GM12878 (cell line): ENCODE measurements at regions not wholly inside any gene's neighbourhood (a gene's known extent, or its start where the extent isn't known, plus 50 kb on each side); places are given as distances from the start of the nearest gene placed in this dataset.

Source experiments
- CBFB ChIP-seq: IDR thresholded peaks from 2 replicates; pipeline ENCODE4 v1.6.1; 2016; ENCODE audit warnings: antibody characterized with exemption, low read depth
- EP300 ChIP-seq, 2 experiments: fragments of 150-350 bp in 1 of 2; IDR thresholded peaks; 2 replicates each; pipeline ENCODE4 v1.6.1; 2011 to 2012; ENCODE audit warnings: low read depth in 2 of 2, low read length in 2 of 2, borderline replicate concordance in 1 of 2, improper control_type of control experiment in 1 of 2, inconsistent platforms in 1 of 2; ENCODE audit not compliant: control insufficient read depth in 1 of 2
- POLR2AphosphoS5 ChIP-seq: IDR thresholded peaks from 2 replicates; pipeline ENCODE4 v1.6.1; 2011; ENCODE audit warnings: mild to moderate bottlenecking, low read length, inconsistent platforms
- TAF1 ChIP-seq: IDR thresholded peaks from 2 replicates; pipeline ENCODE4 v1.6.1; 2011; ENCODE audit warnings: mild to moderate bottlenecking, low read depth, low read length, borderline replicate concordance
- TCF12 ChIP-seq: IDR thresholded peaks from 2 replicates; pipeline ENCODE4 v1.6.1; 2011; ENCODE audit warnings: low read depth, mild to moderate bottlenecking, low read length
- TF ChIP-seq, protein P1 (sequence below), 3 experiments: IDR thresholded peaks in 2 of 3; conservative IDR thresholded peaks in 1 of 3; 2 replicates each; pipeline ENCODE4 v1.5.1; 2011; ENCODE audit warnings: low read depth in 3 of 3, low read length in 3 of 3, mild to moderate bottlenecking in 3 of 3, control low read depth in 2 of 3, moderate library complexity in 2 of 3, inconsistent platforms in 1 of 3, mixed read lengths in 1 of 3; ENCODE audit not compliant: control insufficient read depth in 2 of 3, insufficient read depth in 1 of 3; ENCODE audit errors: extremely low read depth in 1 of 3
- TF ChIP-seq, protein P2 (sequence below): fragments of 450-650 bp; IDR thresholded peaks from 2 replicates; pipeline ENCODE4 v1.6.1; 2017; ENCODE audit warnings: mild to moderate bottlenecking, low read depth, inconsistent platforms; ENCODE audit not compliant: poor library complexity, severe bottlenecking
- TF ChIP-seq, protein P3 (sequence below): IDR thresholded peaks from 2 replicates; pipeline ENCODE4 v1.6.1; 2012; ENCODE audit warnings: low read length, inconsistent platforms
- TF ChIP-seq, protein P4 (sequence below): fragments of 450-650 bp; formaldehyde crosslinking; IDR thresholded peaks from 2 replicates; pipeline ENCODE4 v1.5.0; 2022; ENCODE audit warnings: mild to moderate bottlenecking, missing genetic modification characterization

DNA sequence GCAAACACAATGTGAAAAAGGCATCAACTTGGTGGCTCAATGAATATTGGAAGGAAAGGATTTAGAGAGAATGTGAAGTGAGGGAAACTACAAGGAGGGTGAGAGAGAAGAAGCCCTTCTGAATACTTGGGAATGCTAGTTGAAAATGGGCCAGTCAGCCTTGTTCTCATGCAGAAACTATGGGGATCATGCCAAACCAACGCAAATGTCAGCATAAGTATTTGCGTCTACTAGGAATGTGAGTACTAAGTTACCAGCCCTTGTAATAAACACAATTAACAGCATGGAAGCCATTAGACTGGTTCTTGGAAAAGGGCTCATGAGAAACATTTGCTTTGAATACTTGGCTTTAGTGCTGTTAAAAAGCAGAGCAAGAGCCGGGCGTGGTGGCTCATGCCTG, 54.9 kb upstream of the AIG1 start:
- TF ChIP-seq, protein P1, sequence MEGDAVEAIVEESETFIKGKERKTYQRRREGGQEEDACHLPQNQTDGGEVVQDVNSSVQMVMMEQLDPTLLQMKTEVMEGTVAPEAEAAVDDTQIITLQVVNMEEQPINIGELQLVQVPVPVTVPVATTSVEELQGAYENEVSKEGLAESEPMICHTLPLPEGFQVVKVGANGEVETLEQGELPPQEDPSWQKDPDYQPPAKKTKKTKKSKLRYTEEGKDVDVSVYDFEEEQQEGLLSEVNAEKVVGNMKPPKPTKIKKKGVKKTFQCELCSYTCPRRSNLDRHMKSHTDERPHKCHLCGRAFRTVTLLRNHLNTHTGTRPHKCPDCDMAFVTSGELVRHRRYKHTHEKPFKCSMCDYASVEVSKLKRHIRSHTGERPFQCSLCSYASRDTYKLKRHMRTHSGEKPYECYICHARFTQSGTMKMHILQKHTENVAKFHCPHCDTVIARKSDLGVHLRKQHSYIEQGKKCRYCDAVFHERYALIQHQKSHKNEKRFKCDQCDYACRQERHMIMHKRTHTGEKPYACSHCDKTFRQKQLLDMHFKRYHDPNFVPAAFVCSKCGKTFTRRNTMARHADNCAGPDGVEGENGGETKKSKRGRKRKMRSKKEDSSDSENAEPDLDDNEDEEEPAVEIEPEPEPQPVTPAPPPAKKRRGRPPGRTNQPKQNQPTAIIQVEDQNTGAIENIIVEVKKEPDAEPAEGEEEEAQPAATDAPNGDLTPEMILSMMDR (IDR thresholded peaks at IDR 0.05 in 2 of 3, conservative IDR thresholded peaks at IDR 0.05 in 1 of 3; ENCODE audit: control insufficient read depth in 2 of 3, extremely low read depth in 1 of 3, insufficient read depth in 1 of 3, low read depth in 3 of 3, low read length in 3 of 3): no peak
- no peak for TF ChIP-seq TCF12
- TF ChIP-seq, protein P2, sequence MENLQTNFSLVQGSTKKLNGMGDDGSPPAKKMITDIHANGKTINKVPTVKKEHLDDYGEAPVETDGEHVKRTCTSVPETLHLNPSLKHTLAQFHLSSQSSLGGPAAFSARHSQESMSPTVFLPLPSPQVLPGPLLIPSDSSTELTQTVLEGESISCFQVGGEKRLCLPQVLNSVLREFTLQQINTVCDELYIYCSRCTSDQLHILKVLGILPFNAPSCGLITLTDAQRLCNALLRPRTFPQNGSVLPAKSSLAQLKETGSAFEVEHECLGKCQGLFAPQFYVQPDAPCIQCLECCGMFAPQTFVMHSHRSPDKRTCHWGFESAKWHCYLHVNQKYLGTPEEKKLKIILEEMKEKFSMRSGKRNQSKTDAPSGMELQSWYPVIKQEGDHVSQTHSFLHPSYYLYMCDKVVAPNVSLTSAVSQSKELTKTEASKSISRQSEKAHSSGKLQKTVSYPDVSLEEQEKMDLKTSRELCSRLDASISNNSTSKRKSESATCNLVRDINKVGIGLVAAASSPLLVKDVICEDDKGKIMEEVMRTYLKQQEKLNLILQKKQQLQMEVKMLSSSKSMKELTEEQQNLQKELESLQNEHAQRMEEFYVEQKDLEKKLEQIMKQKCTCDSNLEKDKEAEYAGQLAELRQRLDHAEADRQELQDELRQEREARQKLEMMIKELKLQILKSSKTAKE: no peak
- TF ChIP-seq CBFB: no peak
- no peak for TF ChIP-seq TAF1
- no peak for TF ChIP-seq POLR2AphosphoS5
- TF ChIP-seq, protein P3, sequence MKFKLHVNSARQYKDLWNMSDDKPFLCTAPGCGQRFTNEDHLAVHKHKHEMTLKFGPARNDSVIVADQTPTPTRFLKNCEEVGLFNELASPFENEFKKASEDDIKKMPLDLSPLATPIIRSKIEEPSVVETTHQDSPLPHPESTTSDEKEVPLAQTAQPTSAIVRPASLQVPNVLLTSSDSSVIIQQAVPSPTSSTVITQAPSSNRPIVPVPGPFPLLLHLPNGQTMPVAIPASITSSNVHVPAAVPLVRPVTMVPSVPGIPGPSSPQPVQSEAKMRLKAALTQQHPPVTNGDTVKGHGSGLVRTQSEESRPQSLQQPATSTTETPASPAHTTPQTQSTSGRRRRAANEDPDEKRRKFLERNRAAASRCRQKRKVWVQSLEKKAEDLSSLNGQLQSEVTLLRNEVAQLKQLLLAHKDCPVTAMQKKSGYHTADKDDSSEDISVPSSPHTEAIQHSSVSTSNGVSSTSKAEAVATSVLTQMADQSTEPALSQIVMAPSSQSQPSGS: no peak
- TF ChIP-seq EP300 (IDR thresholded peaks at IDR 0.05; ENCODE audit: borderline replicate concordance in 1 of 2, control insufficient read depth in 1 of 2, low read depth in 2 of 2, low read length in 2 of 2): no peak
- TF ChIP-seq, protein P4, sequence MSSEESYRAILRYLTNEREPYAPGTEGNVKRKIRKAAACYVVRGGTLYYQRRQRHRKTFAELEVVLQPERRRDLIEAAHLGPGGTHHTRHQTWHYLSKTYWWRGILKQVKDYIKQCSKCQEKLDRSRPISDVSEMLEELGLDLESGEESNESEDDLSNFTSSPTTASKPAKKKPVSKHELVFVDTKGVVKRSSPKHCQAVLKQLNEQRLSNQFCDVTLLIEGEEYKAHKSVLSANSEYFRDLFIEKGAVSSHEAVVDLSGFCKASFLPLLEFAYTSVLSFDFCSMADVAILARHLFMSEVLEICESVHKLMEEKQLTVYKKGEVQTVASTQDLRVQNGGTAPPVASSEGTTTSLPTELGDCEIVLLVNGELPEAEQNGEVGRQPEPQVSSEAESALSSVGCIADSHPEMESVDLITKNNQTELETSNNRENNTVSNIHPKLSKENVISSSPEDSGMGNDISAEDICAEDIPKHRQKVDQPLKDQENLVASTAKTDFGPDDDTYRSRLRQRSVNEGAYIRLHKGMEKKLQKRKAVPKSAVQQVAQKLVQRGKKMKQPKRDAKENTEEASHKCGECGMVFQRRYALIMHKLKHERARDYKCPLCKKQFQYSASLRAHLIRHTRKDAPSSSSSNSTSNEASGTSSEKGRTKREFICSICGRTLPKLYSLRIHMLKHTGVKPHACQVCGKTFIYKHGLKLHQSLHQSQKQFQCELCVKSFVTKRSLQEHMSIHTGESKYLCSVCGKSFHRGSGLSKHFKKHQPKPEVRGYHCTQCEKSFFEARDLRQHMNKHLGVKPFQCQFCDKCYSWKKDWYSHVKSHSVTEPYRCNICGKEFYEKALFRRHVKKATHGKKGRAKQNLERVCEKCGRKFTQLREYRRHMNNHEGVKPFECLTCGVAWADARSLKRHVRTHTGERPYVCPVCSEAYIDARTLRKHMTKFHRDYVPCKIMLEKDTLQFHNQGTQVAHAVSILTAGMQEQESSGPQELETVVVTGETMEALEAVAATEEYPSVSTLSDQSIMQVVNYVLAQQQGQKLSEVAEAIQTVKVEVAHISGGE (CRISPR knock-in tag): no peak
